KMS-11 (cell line): ENCODE measurements at regions not wholly inside any gene's neighbourhood (a gene's known extent, or its start where the extent isn't known, plus 50 kb on each side); places are given as distances from the start of the nearest gene placed in this dataset.

Source experiments
- H2AFZ ChIP-seq: fragments of 200-600 bp; sonication (generic); 2 replicates; pipeline ENCODE4 v1.6.1; 2016; ENCODE audit warnings: antibody characterized with exemption, mixed run types, low read depth
- H3K27ac ChIP-seq: fragments of 200-600 bp; sonication (generic); 2 replicates; pipeline ENCODE4 v1.6.1; 2016; ENCODE audit warnings: mild to moderate bottlenecking, mixed run types
- H3K27me3 ChIP-seq: fragments of 200-600 bp; sonication (generic); 2 replicates; pipeline ENCODE4 v1.6.1; 2017; ENCODE audit warnings: mild to moderate bottlenecking, low read depth, mixed run types, moderate library complexity; ENCODE audit not compliant: insufficient read depth
- H3K36me3 ChIP-seq: fragments of 200-600 bp; sonication (generic); 2 replicates; pipeline ENCODE4 v1.6.1; 2017; ENCODE audit warnings: mild to moderate bottlenecking, mixed run types; ENCODE audit not compliant: insufficient read depth
- H3K4me1 ChIP-seq: fragments of 200-600 bp; sonication (generic); 2 replicates; pipeline ENCODE4 v1.6.1; 2016; ENCODE audit warnings: mild to moderate bottlenecking, low read depth, mixed run types; ENCODE audit not compliant: poor library complexity, severe bottlenecking
- H3K4me2 ChIP-seq: fragments of 200-600 bp; sonication (generic); 2 replicates; pipeline ENCODE4 v1.7.0; 2016; ENCODE audit warnings: mild to moderate bottlenecking, mixed run types
- H3K4me3 ChIP-seq: fragments of 200-600 bp; sonication (generic); IDR thresholded peaks from 2 replicates; pipeline ENCODE4 v1.6.1; 2017; ENCODE audit warnings: low read depth, low read length, mixed read lengths; ENCODE audit not compliant: insufficient read depth
- H3K79me2 ChIP-seq: fragments of 200-600 bp; sonication (generic); 2 replicates; pipeline ENCODE4 v1.6.1; 2016; ENCODE audit warnings: low read depth, mixed run types; ENCODE audit not compliant: insufficient read depth
- H3K9ac ChIP-seq: fragments of 200-600 bp; sonication (generic); 2 replicates; pipeline ENCODE4 v1.6.1; 2016; ENCODE audit warnings: mild to moderate bottlenecking, mixed run types
- H4K20me1 ChIP-seq: fragments of 200-600 bp; sonication (generic); 2 replicates; pipeline ENCODE4 v1.6.1; 2016; ENCODE audit warnings: mild to moderate bottlenecking, mixed run types; ENCODE audit not compliant: insufficient read depth
- TF ChIP-seq, protein P1 (sequence below): fragments of 200-600 bp; sonication (generic); conservative IDR thresholded peaks from 2 replicates; pipeline ENCODE4 v1.6.1; 2017; ENCODE audit warnings: low read depth, mild to moderate bottlenecking, antibody characterized with exemption, low read length, moderate library complexity, mixed read lengths

GRCh38 chr7:131013716-131014115 lies 279.7 kb upstream of the KLF14 start:
- Histone ChIP-seq H3K27ac (no peak overlapping the region), H3K36me3 (no peaks in the 10 kb centered on the region), H3K9ac (no peak overlapping the region), H3K27me3 (no peaks in the 10 kb centered on the region), H2AFZ (no peak overlapping the region), H4K20me1 (0 out of 2 replicates have a peak, but pooled peaks cover 3% of the 10 kb centered on the region), H3K4me3 (no peak overlapping the region), H3K4me1 (peaks cover 8% of the 10 kb centered on the region), H3K4me2 (no peak overlapping the region), H3K79me2 (peaks cover 31% of the 10 kb centered on the region; the same call in 1 of the 2 replicates)
- TF ChIP-seq, protein P1, sequence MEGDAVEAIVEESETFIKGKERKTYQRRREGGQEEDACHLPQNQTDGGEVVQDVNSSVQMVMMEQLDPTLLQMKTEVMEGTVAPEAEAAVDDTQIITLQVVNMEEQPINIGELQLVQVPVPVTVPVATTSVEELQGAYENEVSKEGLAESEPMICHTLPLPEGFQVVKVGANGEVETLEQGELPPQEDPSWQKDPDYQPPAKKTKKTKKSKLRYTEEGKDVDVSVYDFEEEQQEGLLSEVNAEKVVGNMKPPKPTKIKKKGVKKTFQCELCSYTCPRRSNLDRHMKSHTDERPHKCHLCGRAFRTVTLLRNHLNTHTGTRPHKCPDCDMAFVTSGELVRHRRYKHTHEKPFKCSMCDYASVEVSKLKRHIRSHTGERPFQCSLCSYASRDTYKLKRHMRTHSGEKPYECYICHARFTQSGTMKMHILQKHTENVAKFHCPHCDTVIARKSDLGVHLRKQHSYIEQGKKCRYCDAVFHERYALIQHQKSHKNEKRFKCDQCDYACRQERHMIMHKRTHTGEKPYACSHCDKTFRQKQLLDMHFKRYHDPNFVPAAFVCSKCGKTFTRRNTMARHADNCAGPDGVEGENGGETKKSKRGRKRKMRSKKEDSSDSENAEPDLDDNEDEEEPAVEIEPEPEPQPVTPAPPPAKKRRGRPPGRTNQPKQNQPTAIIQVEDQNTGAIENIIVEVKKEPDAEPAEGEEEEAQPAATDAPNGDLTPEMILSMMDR: no peak

DNA sequence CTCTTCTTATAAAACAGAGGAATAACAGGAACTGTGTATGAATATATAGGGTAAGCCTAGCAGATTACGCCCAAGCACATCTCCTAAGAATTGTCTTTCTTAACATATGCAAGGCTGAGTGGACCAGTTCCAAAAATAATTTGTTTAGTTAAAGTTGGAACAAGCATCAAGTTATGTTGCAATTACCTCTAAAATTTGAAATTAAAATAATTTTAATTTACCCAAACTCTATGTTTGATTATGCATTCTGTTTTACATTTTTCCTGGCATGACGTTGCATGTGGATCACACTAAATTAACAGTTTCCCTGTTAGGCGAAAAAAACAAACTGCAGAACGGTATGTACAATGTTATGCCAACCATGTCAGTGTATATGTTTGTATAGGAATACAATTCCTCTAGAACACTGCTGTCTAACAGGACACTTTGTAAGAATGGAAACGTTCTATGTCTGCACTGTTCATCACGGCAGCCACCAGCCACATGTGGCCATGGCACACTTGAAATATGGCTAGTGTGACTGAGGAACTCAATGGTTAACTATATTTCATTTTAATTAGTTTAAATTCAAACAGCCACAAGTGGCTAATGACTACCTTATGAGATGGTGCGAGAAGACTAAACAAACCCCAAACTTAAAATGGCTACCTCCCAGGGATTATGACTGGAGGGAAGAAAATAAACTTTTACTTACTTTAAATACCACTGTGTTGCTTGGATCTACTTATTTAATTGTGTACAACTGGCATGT lies 281.1 kb upstream of the KLF14 start:
- H3K9ac ChIP-seq: no peak overlapping the region
- no peak overlapping the region for H3K4me2 ChIP-seq
- no peaks in the 10 kb centered on the region for H3K36me3 ChIP-seq
- peaks cover 35% of the 10 kb centered on the region; the same call in 1 of the 2 replicates for H3K79me2 ChIP-seq
- no peak overlapping the region for H3K4me3 ChIP-seq
- no peak overlapping the region for H2AFZ ChIP-seq
- 0 out of 2 replicates have a peak, but pooled peaks cover 3% of the 10 kb centered on the region for H4K20me1 ChIP-seq
- TF ChIP-seq, protein P1: no peak
- no peaks in the 10 kb centered on the region for H3K27me3 ChIP-seq
- no peak overlapping the region for H3K27ac ChIP-seq
- peaks cover 8% of the 10 kb centered on the region for H3K4me1 ChIP-seq

- Histone ChIP-seq H3K79me2 (peaks cover 35% of the 10 kb centered on the region; the same call in 1 of the 2 replicates), H3K27me3 (no peaks in the 10 kb centered on the region), H3K36me3 (no peaks in the 10 kb centered on the region), H3K4me2 (no peak overlapping the region), H3K4me3 (no peak overlapping the region), H2AFZ (no peak overlapping the region), H3K9ac (no peak overlapping the region), H3K27ac (no peak overlapping the region), H4K20me1 (0 out of 2 replicates have a peak, but pooled peaks cover 3% of the 10 kb centered on the region), H3K4me1 (peaks cover 9% of the 10 kb centered on the region)
- TF ChIP-seq, protein P1: no peak
Measured at GRCh38 chr7:131015657-131015958, 281.6 kb upstream of the KLF14 start.

- Histone ChIP-seq H3K79me2 (peaks cover 35% of the 10 kb centered on the region; the same call in 1 of the 2 replicates), H4K20me1 (0 out of 2 replicates have a peak, but pooled peaks cover 3% of the 10 kb centered on the region), H3K9ac (no peak overlapping the region), H2AFZ (no peak overlapping the region), H3K4me1 (peaks cover 15% of the 10 kb centered on the region), H3K36me3 (no peaks in the 10 kb centered on the region), H3K4me3 (no peak overlapping the region), H3K27ac (no peak overlapping the region), H3K27me3 (no peaks in the 10 kb centered on the region), H3K4me2 (no peak overlapping the region)
- TF ChIP-seq, protein P1: no peak
Measured at GRCh38 chr7:131016230-131016629, 282.2 kb upstream of the KLF14 start.
